ENCODE measurements at regions not wholly inside any gene's neighbourhood (a gene's known extent, or its start where the extent isn't known, plus 50 kb on each side); places are given as distances from the start of the nearest gene placed in this dataset.

DNA sequence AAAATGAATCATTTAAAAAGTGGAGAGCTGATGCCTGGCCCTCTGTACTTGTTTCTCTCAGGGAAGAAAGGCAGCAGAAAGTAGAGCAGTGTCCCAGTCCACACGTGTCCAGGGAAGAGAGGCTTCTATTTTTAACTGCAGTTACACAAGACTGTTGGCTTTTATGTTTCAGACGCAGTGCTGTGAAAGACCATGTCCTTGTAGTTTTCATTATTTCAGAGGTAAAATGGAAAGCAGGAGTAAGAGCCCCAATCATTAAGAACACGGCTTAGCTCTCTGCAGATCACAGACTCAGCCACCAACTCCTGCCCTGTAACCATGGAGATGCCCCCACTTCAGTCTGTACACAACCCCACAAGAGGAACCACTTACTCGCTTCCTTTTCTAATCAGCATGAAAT lies 336.3 kb downstream of the DAD1 start:
- TF ChIP-seq POLR2A (IDR thresholded peaks at IDR 0.05) (no peak), CTCF (IDR thresholded peaks at IDR 0.05) (no peak)
